HG03442 (cell line): ENCODE measurements at regions not wholly inside any gene's neighbourhood (a gene's known extent, or its start where the extent isn't known, plus 50 kb on each side); places are given as distances from the start of the nearest gene placed in this dataset.
"Not testable (repeated sequence)": the region's sequence is repeated elsewhere in the genome, so short reads cannot be mapped to it uniquely, and the experiment has no call there.

ENCODE experiments used
- ATAC-seq: cut with Tn5 transposase; IDR thresholded peaks from one replicate; pipeline ENCODE4 v1.9.1; 2021; ENCODE audit warnings: mild to moderate bottlenecking, moderate library complexity; ENCODE audit not compliant: unreplicated experiment

GRCh38 chr4:164616961-164617360 is 137.0 kb upstream of the SMIM31 start:
- no peak for ATAC-seq

- ATAC-seq, result no peak
Observed at GRCh38 chr4:164617426-164617825, 136.5 kb upstream of the SMIM31 start.

- ATAC-seq, result no peak
Observed at GRCh38 chr4:164617911-164618310, 136.0 kb upstream of the SMIM31 start.

GRCh38 chr4:164621886-164622521 is 131.9 kb upstream of the SMIM31 start:
- ATAC-seq, result no peak

- no peak for ATAC-seq
Observed at GRCh38 chr4:164623099-164623498, 130.8 kb upstream of the SMIM31 start.

- no peak for ATAC-seq
Observed at GRCh38 chr4:164639001-164639400, 114.9 kb upstream of the SMIM31 start.

GRCh38 chr4:164648151-164648848 is 105.6 kb upstream of the SMIM31 start:
- ATAC-seq, result no peak

GRCh38 chr4:164648849-164649212 is 105.1 kb upstream of the SMIM31 start:
- no peak for ATAC-seq

GRCh38 chr4:164659765-164660164 is 94.2 kb upstream of the SMIM31 start:
- no peak for ATAC-seq

- ATAC-seq, result not testable (repeated sequence)
Observed at GRCh38 chr4:164676152-164676551, 77.8 kb upstream of the SMIM31 start.

GRCh38 chr4:164683040-164683439 is 70.9 kb upstream of the SMIM31 start:
- no peak for ATAC-seq

- no peak for ATAC-seq
Observed at GRCh38 chr4:164695650-164696049, 58.3 kb upstream of the SMIM31 start.

- no peak for ATAC-seq
Observed at GRCh38 chr4:164700471-164700870, 53.5 kb upstream of the SMIM31 start.

GRCh38 chr4:164701665-164702064 is 52.3 kb upstream of the SMIM31 start:
- peak; percentile 81 for ATAC-seq
